AG10803 (cell line): ENCODE measurements at regions not wholly inside any gene's neighbourhood (a gene's known extent, or its start where the extent isn't known, plus 50 kb on each side); places are given as distances from the start of the nearest gene placed in this dataset.
A peak's percentile ranks its signal among the peaks of the same experiment; 100 is the strongest.

Experiments used
- DNase-seq: peaks from one replicate; pipeline ENCODE4 v3.0.0; 2010; ENCODE audit warnings: low read depth
- H3K4me3 ChIP-seq: 2 replicates; pipeline ENCODE4 v1.5.1; 2011; ENCODE audit warnings: mild to moderate bottlenecking, low read length, control low read depth
- TF ChIP-seq, protein P1 (sequence below): conservative IDR thresholded peaks from 2 replicates; pipeline ENCODE4 v1.5.1; 2011; ENCODE audit warnings: mild to moderate bottlenecking, low read length, control low read depth, inconsistent platforms

DNA sequence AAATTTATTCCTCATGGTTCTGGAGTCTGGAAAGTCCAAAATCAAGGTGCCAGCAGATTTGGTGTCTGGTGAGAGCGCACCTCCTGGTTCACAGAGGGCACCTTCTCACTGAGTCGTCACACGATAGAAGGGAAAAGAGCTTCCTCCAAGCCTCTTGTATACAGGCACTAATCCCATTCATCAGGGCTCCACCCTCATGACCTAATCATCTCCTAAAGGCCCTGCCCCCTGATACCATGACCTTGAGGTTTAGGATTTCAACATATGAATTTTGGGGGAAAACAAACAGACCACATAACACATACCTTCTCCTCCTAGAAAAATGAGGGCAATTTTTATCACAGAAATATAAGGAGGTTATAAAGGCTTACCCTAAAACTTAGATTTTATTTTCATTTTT, 88.0 kb upstream of the NFIA start:
- DNase-seq: no peak

DNA sequence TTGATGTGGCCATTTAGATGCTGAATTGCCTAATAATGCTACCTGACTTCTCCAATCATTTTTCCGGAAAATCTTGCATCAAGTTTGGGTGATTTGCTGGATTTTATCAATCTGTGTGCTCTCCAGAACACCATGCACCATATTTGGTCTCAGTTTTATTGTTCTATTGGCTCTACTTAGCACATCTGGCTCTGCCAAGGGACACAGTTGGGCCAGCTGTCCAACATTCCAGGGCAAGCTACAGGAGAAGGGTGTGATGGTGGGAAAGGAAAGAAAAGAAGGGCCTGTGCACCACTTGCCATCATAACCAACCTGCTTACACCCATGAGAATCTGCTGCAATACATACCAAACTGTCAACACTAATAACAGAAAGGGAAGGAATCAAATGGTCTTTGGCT, 90.2 kb upstream of the NFIA start:
- TF ChIP-seq, protein P1, sequence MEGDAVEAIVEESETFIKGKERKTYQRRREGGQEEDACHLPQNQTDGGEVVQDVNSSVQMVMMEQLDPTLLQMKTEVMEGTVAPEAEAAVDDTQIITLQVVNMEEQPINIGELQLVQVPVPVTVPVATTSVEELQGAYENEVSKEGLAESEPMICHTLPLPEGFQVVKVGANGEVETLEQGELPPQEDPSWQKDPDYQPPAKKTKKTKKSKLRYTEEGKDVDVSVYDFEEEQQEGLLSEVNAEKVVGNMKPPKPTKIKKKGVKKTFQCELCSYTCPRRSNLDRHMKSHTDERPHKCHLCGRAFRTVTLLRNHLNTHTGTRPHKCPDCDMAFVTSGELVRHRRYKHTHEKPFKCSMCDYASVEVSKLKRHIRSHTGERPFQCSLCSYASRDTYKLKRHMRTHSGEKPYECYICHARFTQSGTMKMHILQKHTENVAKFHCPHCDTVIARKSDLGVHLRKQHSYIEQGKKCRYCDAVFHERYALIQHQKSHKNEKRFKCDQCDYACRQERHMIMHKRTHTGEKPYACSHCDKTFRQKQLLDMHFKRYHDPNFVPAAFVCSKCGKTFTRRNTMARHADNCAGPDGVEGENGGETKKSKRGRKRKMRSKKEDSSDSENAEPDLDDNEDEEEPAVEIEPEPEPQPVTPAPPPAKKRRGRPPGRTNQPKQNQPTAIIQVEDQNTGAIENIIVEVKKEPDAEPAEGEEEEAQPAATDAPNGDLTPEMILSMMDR: no peak
- no peak overlapping the region for H3K4me3 ChIP-seq
- no peak for DNase-seq

More for the DNA sequence above, 88.0 kb upstream of the NFIA start:
- TF ChIP-seq, protein P1: no peak
- H3K4me3 ChIP-seq: no peak overlapping the region

DNA sequence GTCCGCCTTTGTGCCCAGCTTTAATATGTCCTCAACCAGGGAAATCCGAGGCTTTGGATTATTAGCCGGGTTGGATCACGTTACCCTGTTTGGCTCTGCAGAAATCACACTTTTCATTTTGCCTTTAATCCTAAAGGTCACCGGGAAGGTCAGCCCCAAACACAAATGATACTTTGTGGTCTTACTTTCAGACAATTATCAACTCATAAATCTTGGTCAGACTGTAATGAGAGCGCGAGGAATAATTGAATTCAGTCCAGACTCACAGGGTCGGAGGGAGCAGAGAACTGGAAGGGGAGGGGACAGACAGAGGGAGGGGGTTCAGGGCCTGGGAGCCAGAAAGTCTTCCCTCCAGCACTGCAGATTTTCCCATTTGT, 91.7 kb upstream of the NFIA start:
- TF ChIP-seq, protein P1: no peak
- no peak overlapping the region for H3K4me3 ChIP-seq
- no peak for DNase-seq

DNA sequence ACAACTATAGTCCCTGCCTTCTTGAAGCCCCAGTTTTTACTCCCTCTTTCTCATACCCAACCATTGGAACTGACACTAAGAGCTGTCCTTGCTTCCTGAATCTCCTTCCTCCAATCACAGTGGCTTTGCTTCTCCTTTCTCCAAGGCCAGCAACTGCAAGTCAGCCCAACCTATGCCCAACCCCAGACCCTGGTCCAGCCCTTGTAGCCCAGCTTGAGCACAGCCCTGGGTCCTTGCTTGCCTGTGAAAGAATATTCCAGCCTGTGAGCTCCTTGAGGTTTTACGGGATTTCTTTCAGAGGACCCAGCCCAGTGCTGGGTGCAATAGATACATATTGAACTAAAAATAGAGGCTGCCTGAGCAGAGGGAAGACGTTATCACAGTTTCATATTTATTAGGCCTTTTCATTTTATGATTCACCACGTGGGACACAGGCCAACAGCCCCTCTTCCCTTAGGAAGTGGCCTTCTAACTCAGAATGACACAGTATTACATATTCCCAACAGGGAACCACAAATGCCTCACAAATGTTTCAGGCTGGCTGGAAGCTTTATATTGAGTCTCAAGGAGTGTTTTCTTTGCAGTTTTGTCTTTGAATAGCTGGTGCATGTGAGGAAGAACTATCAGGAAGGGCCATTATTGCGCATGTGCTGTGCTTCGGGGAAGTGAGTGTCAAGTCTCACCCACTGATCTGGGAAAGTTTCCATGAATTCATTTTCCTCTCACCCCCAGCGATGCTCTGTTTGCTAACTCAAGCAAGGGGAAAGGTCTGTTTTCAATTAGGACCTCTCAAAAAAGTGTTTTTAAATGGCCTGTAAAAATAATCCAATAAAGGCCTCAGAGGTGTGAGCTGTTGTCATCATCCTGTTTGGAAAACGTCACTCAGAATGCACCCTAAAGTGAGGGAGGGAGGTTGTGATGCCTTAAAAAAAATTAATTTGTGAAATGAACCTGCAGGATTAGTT, 92.3 kb upstream of the NFIA start:
- DNase-seq: peak; percentile 89
- TF ChIP-seq, protein P1: no peak
- H3K4me3 ChIP-seq: no peak overlapping the region

DNA sequence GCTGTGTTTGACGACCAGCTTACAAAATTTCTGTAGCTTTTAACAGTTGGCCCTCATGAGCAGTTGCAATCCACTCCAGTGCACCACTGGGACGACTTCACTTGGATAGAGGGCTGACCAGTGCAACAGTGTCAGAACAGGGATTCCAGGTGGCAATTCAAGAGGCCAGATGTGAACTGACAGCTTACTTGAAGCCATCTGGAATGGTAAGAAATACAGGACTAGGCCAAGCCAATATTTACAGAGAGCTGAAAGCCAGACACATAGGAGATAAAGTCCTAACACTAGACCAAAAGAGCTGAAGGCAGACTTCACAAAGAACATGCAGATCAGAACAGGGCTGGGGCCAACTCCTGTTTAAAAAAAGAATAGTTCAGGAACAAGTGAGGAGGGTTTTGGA, 93.5 kb upstream of the NFIA start:
- TF ChIP-seq, protein P1: no peak
- no peak for DNase-seq
- H3K4me3 ChIP-seq: no peak overlapping the region

DNA sequence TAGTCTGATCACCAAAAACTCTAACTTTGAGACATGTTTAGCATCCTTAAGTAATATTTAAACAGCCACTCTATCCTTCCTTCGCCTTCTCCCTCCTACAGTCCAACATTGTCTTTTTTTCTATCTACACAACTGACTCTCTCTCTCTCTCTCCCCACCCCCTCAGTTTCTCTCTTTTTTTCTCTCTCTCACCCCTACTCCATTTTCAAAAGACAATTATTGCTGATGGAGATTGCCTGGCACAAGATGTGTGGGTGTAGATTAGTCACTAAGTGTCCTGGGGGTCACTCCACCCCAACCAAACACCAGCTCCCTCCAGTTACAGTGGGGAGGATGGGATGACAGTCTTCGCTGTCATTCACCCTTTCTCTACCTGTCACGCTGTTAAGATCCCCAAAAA, 94.5 kb upstream of the NFIA start:
- DNase-seq: no peak
- no peak overlapping the region for H3K4me3 ChIP-seq
- TF ChIP-seq, protein P1: no peak

DNA sequence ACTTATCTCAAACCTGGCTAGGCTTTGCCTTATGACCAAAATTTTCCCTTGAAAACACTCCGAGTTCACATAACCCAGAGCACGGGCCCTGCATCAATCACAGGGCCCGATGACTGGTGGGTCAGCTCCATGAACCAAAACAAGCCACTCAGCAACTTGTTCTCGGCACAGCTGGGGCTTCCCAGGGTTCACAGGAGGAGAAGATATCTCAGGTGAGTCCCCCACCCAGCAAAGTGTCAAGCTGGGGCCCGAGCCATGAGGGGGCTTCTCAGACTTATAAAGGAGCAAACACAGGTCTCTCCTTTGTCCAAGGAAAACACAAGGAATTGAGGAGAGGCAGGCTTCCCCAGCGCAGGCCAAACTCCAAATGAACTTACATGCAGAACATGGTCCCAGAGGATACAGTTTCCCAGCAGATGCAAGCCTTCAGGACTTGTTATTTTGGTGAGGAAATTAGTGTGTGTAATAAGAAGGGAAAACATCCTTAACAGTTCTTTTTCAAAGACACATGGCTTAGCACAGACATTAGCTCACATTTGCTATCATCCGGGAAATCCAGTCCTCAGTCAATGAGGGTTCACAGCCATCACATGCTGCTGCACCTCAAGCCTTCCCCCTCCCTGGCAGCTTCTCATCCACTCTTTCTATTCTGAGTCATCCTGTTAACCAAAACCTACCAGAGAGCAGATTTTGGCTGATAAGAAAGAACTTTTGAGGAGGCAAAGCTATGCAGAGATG, 98.1 kb upstream of the NFIA start:
- no peak overlapping the region for H3K4me3 ChIP-seq
- TF ChIP-seq, protein P1: no peak
- peak; percentile 19 for DNase-seq
